ENCODE measurements at regions not wholly inside any gene's neighbourhood (a gene's known extent, or its start where the extent isn't known, plus 50 kb on each side); places are given as distances from the start of the nearest gene placed in this dataset.
"Not testable (repeated sequence)": the region's sequence is repeated elsewhere in the genome, so short reads cannot be mapped to it uniquely, and the experiment has no call there.

GRCh38 chr2:175418224-175418835 is 236.8 kb upstream of the ATP5MC3 start:
- no peak for DNase-seq

GRCh38 chr2:175414882-175415487 is 233.5 kb upstream of the ATP5MC3 start:
- peak; percentile 58 to 66 for DNase-seq

DNA sequence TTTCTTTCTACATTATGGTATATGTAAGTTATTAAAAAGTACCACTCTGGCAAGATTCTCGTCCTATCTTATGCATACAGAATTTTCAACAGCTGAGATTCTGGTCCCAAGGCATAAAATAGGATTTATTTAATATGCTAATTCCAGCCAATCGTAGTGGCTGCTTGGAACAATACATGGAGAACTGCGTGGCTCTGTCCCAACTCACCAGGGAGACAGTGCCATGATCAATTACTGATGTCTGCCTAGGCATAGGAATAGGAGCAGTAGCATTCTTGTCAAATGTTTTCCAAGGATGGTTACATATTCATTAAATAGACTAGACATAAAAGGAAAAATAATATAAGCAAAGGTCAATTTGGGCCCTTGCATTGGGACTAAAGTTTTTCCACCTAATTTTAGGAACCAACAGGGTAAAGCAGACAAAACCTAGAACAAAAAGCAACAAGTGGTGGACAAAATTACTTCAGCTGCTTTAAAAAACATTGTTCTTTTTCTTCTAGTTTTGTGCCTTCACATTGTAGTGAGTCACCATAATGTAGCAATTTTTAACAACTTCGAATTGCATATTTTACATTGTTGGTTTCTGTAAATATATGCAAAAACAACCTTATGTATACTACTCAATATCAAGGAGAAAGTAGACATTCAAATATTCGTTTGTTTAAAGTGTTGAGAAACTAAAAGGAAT is 232.8 kb upstream of the ATP5MC3 start:
- no peak for DNase-seq

DNA sequence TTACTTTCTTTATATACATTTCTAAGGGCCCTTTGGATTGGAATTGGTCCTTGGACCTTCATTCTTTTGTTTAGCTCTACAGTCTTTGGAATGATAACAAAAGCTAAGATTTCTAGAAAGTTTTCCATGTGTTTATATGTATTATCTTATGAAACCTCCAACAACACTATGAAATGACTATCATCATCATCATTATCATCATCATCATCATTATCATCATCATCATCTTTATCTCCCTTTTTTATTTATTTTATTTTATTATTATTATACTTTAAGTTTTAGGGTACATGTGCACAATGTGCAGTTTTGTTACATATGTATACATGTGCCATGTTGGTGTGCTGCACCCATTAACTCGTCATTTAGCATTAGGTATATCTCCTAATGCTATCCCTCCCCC is 229.4 kb upstream of the ATP5MC3 start:
- DNase-seq = not testable (repeated sequence)

DNA sequence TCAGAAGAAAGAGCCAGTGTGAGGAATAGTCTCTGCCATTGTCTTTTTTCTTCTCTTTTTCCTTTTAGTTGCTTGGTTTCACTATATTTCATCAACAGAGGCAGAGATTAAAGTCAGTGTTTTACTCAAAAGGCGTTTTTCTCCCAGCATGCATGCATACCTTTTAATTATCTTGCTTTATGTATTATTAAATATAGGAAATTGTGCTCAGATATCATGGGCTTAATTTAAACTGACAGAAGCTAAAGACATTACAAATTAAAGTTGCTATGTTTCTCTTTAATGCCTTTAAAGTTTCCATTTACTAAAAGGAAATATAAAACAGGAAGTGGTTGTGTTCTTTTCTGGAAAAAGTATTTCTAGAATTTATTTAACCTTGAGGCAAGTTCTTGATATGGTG is 223.3 kb upstream of the ATP5MC3 start:
- DNase-seq = no peak

DNA sequence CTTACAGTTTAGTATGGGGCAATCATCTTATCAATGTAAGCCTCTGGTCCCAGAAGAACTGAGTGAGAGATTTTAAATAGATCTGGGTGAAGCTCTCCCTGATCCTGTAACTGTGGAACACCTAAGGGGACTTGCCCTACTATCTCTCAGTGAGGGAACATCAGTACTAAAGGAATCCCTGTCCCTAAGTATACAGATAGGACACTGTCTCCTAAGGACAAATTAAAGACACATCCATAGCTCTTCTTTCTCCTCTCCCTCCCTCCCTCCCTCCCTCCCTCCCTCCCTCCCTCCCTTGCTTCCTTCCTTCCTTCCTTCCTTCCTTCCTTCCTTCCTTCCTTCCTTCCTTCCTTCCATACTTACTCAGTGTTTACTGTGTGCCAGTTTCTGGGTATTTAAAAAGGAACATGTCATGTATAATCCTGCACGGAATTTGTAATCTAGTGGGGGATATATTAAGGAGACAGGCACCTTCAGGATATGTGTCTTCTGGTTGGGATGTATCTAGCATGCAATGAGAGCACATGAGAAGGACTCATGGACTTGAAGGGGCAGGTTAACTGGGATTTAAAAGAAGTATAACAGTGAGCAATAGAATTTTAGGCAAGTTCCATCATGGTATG is 222.2 kb upstream of the ATP5MC3 start:
- no peak for DNase-seq

DNA sequence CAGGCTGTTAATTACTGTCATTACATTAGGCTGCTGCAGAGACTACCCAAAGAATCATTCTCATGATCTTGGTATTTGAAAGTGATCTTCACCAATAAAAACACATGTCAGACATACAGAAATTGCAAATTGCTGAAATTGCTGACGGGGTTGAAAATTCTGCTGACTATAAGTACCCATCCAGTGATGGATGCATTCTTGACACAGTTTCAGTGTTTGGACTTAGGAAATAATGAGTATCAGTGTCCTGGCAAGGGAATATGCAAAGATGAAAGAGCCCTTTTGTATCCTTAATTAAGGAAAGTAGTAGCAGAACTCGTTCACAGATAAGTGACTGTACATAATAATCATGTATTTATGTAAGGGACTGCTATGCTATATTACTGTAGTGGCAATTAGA is 221.1 kb upstream of the ATP5MC3 start:
- DNase-seq = peak in 1 of 2 donors; percentile 7

- DNase-seq = no peak
These were observed 220.5 kb upstream of the ATP5MC3 start for GRCh38 chr2:175401956-175402469.

- no peak for DNase-seq
These were observed 219.5 kb upstream of the ATP5MC3 start for GRCh38 chr2:175400975-175401374.

GRCh38 chr2:175399326-175399725 is 217.8 kb upstream of the ATP5MC3 start:
- DNase-seq = no peak

- no peak for DNase-seq
These were observed 217.3 kb upstream of the ATP5MC3 start for GRCh38 chr2:175398848-175399247.

DNA sequence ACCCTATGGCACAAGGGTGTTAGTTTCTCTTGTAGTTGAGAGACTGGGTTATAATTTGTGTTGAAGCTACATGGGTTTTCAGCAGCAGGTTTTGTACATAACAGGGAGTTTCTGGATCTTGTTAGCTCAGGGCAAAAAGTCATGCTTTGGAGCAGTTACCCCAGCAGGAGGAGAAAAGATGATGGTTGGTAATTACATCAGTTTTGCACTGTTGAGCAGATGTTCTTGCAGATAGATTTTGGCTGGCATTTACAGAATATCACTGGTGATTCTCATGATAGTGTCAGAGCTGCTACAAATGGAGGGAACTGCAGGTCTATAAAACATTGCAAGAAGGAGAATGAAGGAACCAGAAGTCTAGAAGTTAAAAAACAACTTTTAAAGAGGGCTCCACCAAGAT is 215.2 kb upstream of the ATP5MC3 start:
- DNase-seq = no peak

- DNase-seq = no peak
These were observed 212.3 kb upstream of the ATP5MC3 start for GRCh38 chr2:175393851-175394250.

- no peak for DNase-seq
These were observed 201.8 kb upstream of the ATP5MC3 start for GRCh38 chr2:175383286-175383685.

DNA sequence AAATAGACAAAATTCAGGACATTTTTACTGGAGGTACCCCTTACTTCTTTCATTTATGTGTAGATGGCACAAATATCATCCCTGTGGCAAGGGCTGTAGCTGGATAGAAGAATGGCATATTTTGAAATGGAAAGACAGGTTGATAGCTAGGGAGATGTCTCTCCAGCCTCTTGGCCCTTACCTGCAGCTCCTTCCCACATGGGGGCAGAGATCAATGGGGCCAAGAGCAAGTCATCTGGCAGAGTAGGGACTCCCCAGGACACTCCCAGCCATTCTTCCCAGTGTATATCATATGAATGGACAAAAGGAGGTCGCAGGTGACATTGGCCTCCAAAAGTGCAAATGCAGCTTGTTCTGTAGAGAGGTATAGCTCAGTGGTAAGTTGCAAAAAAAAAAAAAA is 192.2 kb upstream of the ATP5MC3 start:
- DNase-seq = no peak

GRCh38 chr2:175372704-175373701 is 191.5 kb upstream of the ATP5MC3 start:
- no peak for DNase-seq

DNA sequence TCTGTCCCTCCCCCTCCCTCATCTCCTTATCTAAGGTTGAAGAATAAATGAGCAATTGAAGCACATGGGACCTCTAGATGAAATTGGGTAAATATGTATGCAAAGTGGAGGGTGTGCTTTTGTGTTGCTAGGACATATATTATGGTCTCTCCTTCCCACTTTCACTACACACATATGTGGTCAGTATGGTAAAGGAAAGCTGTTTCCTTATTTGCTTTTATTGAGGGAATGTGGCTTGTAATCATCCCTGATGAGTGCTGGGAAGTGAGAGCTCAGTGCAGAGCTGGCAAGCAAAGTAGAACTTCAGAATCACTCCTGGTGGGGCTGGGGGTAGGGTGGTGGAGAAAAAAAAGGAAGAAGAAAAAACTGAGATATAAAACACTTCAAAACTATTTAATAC is 189.9 kb upstream of the ATP5MC3 start:
- DNase-seq = no peak

GRCh38 chr2:175366815-175367214 is 185.3 kb upstream of the ATP5MC3 start:
- peak; percentile 51 to 64 for DNase-seq

GRCh38 chr2:175363699-175364098 is 182.2 kb upstream of the ATP5MC3 start:
- DNase-seq = peak in 1 of 2 donors; percentile 5

DNA sequence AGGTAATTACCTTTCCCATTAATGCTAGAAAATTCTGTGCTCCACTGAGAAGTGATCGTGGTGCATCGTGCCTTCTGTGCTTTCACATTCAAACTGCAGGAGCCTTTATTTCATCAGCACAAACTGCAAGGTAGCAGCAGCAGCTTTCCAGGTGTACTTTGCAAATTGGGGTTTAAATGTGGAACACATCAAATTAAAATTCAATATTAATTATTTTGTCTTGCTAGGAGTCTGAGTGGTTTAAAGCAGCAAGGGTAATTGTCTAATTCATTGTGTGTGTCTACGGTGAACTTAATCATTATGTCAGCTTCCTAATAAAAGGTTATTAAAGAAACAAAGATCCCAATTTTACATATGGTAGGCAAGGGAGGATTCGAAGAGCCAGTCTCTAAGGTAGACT is 180.8 kb upstream of the ATP5MC3 start:
- DNase-seq = no peak

DNA sequence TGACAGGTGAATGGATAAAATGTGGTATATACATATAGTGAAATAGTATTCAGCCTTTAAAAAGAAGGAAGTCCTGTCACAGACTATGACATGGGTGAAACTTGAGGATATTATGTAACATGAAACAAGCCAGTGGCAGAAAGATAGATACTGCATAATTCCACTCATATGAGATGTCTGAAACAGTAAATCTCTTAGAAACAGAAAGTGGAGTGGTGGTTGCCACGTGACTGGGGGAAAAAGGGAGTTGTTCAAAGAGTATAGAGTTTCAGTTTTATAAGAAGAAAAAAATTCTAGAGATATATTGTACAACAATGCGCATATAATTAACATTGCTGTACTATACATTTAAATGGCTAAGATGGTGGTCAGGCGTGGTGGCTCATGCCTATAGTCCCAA is 178.2 kb upstream of the ATP5MC3 start:
- DNase-seq = no peak
